ENCODE measurements at regions not wholly inside any gene's neighbourhood (a gene's known extent, or its start where the extent isn't known, plus 50 kb on each side); places are given as distances from the start of the nearest gene placed in this dataset.

- H3K4me3 ChIP-seq (ENCODE audit: low read depth, low read length) = no peak overlapping the region
- no peak for TF ChIP-seq CTCF (IDR thresholded peaks at IDR 0.05; ENCODE audit: low read depth, low read length, missing control alignments)
- no peak for DNase-seq (ENCODE audit: low read depth)
- in situ Hi-C loops (cut with HindIII; ENCODE audit: low sequenced_read_pairs) = no loop called here
Measured at GRCh38 chr5:114969482-114969881, 200.2 kb downstream of the TRIM36 start.

GRCh38 chr5:114957384-114957783 is 212.3 kb downstream of the TRIM36 start:
- no peak for TF ChIP-seq CTCF (IDR thresholded peaks at IDR 0.05; ENCODE audit: low read depth, low read length, missing control alignments)
- in situ Hi-C loops (cut with HindIII; ENCODE audit: low sequenced_read_pairs) = no loop called here
- H3K4me3 ChIP-seq (ENCODE audit: low read depth, low read length) = no peak overlapping the region
- no peak for DNase-seq (ENCODE audit: low read depth)

- TF ChIP-seq CTCF (IDR thresholded peaks at IDR 0.05; ENCODE audit: low read depth, low read length, missing control alignments) = no peak
- DNase-seq (ENCODE audit: low read depth) = no peak
- in situ Hi-C loops (cut with HindIII; ENCODE audit: low sequenced_read_pairs) = no loop called here
- H3K4me3 ChIP-seq (ENCODE audit: low read depth, low read length) = no peak overlapping the region
Measured at GRCh38 chr5:114953565-114953964, 216.1 kb downstream of the TRIM36 start.

GRCh38 chr5:114952876-114953275 is 216.8 kb downstream of the TRIM36 start:
- TF ChIP-seq CTCF (IDR thresholded peaks at IDR 0.05; ENCODE audit: low read depth, low read length, missing control alignments) = no peak
- in situ Hi-C loops (cut with HindIII; ENCODE audit: low sequenced_read_pairs) = no loop called here
- no peak overlapping the region for H3K4me3 ChIP-seq (ENCODE audit: low read depth, low read length)

GRCh38 chr5:114949756-114950155 is 220.0 kb downstream of the TRIM36 start:
- no peak for TF ChIP-seq CTCF (IDR thresholded peaks at IDR 0.05; ENCODE audit: low read depth, low read length, missing control alignments)
- H3K4me3 ChIP-seq (ENCODE audit: low read depth, low read length) = no peak overlapping the region
- in situ Hi-C loops (cut with HindIII; ENCODE audit: low sequenced_read_pairs) = no loop called here
- no peak for DNase-seq (ENCODE audit: low read depth)

More at GRCh38 chr5:114952876-114953275, 216.8 kb downstream of the TRIM36 start:
- no peak for DNase-seq (ENCODE audit: low read depth)

GRCh38 chr5:114948986-114949621 is 220.6 kb downstream of the TRIM36 start:
- in situ Hi-C loops (cut with HindIII; ENCODE audit: low sequenced_read_pairs) = no loop called here
- DNase-seq (ENCODE audit: low read depth) = no peak
- H3K4me3 ChIP-seq (ENCODE audit: low read depth, low read length) = no peak overlapping the region
- TF ChIP-seq CTCF (IDR thresholded peaks at IDR 0.05; ENCODE audit: low read depth, low read length, missing control alignments) = no peak

Measured in astrocyte of the cerebellum (primary cell).